Breast epithelium (tissue), 4 donors: ENCODE measurements at regions not wholly inside any gene's neighbourhood (a gene's known extent, or its start where the extent isn't known, plus 50 kb on each side); places are given as distances from the start of the nearest gene placed in this dataset.

Experiments
- DNase-seq, 2 donors: peaks; one replicate each; pipeline ENCODE4 v3.0.0-alpha.2; 2019; ENCODE audit warnings: low spot score in 2 of 2
- H3K27ac ChIP-seq, 2 donors: fragments of 200-600 bp; sonication (generic) in 1 of 2; one replicate each; pipeline ENCODE4 v1.5.1; 2016 to 2019; ENCODE audit warnings: mild to moderate bottlenecking in 1 of 2
- H3K27me3 ChIP-seq, 2 donors: fragments of 200-600 bp; sonication (generic) in 1 of 2; one replicate each; pipeline versions ENCODE4 v1.5.1 to v1.6.0; 2017 to 2019; ENCODE audit warnings: control low read depth in 1 of 2, mild to moderate bottlenecking in 1 of 2
- H3K36me3 ChIP-seq: fragments of 200-600 bp; one replicate; pipeline ENCODE4 v1.5.1; 2019
- H3K4me1 ChIP-seq, 2 donors: fragments of 200-600 bp; sonication (generic); one replicate each; pipeline ENCODE4 v1.5.1; 2016 to 2019; ENCODE audit warnings: control low read depth in 1 of 2
- H3K4me3 ChIP-seq, 3 donors: fragments of 200-600 bp; sonication (generic); 1 replicate in 2 of 3; 2 replicates in 1 of 3; pipeline ENCODE4 v1.5.1; 2016 to 2019; ENCODE audit warnings: mild to moderate bottlenecking in 3 of 3, moderate library complexity in 2 of 3
- H3K9me3 ChIP-seq, 2 donors: fragments of 200-600 bp; sonication (generic) in 1 of 2; one replicate each; pipeline ENCODE4 v1.5.1; 2016 to 2019; ENCODE audit warnings: control low read depth in 1 of 2
- CTCF ChIP-seq, 3 donors: fragments of 450-650 bp; IDR thresholded peaks; one replicate each; pipeline ENCODE4 v1.5.1; 2016 to 2017; ENCODE audit warnings: antibody characterized with exemption in 3 of 3, mild to moderate bottlenecking in 3 of 3, moderate library complexity in 3 of 3
- POLR2A ChIP-seq: fragments of 450-650 bp; IDR thresholded peaks from one replicate; pipeline ENCODE4 v1.6.1; 2016; ENCODE audit warnings: antibody characterized with exemption, mild to moderate bottlenecking, moderate library complexity
- POLR2AphosphoS5 ChIP-seq, 3 donors: sonication (generic); formaldehyde crosslinking; IDR thresholded peaks; one replicate each; pipeline ENCODE4 v1.6.1; 2017; ENCODE audit warnings: antibody characterized with exemption in 3 of 3
- intact Hi-C: fragments of 100-400 bp; cut with DNase I; formaldehyde crosslinking; loops from one replicate; pipeline ENCODE4 v1.15.1; 2023; ENCODE audit warnings: low total_unique reads

GRCh38 chr21:35646606-35647005 lies 413.7 kb downstream of the SETD4 start:
- no peak overlapping the region for H3K27ac ChIP-seq
- TF ChIP-seq CTCF (IDR thresholded peaks at IDR 0.05) (no peak), POLR2A (no peak), POLR2AphosphoS5 (IDR thresholded peaks at IDR 0.05) (no peak)
- H3K4me3 ChIP-seq, result no peak overlapping the region
- no peaks in the 10 kb centered on the region for H3K36me3 ChIP-seq
- no peaks in the 10 kb centered on the region for H3K4me1 ChIP-seq
- H3K9me3 ChIP-seq, result no peaks in the 10 kb centered on the region
- H3K27me3 ChIP-seq, result no peaks in the 10 kb centered on the region
- intact Hi-C loops, result no loop called here
- no peak for DNase-seq

GRCh38 chr21:35645991-35646390 lies 414.3 kb downstream of the SETD4 start:
- Histone ChIP-seq H3K4me3 (no peak overlapping the region), H3K36me3 (no peaks in the 10 kb centered on the region), H3K27me3 (no peaks in the 10 kb centered on the region), H3K4me1 (no peaks in the 10 kb centered on the region), H3K27ac (no peak overlapping the region), H3K9me3 (no peaks in the 10 kb centered on the region)
- TF ChIP-seq POLR2A (no peak), CTCF (IDR thresholded peaks at IDR 0.05) (no peak)
- DNase-seq, result no peak
- intact Hi-C loops, result no loop called here

GRCh38 chr21:35644523-35644922 lies 415.8 kb downstream of the SETD4 start:
- H3K36me3 ChIP-seq, result no peaks in the 10 kb centered on the region
- no peaks in the 10 kb centered on the region for H3K9me3 ChIP-seq
- no peak for DNase-seq
- no peak for TF ChIP-seq CTCF (IDR thresholded peaks at IDR 0.05)
- TF ChIP-seq POLR2AphosphoS5 (IDR thresholded peaks at IDR 0.05), result no peak
- TF ChIP-seq POLR2A, result no peak
- intact Hi-C loops, result no loop called here
- H3K4me1 ChIP-seq, result no peaks in the 10 kb centered on the region
- no peak overlapping the region for H3K4me3 ChIP-seq
- no peaks in the 10 kb centered on the region for H3K27me3 ChIP-seq
- H3K27ac ChIP-seq, result no peak overlapping the region

GRCh38 chr21:35643176-35643575 lies 417.1 kb downstream of the SETD4 start:
- Histone ChIP-seq H3K27ac (no peak overlapping the region), H3K4me3 (no peak overlapping the region), H3K27me3 (no peaks in the 10 kb centered on the region), H3K36me3 (no peaks in the 10 kb centered on the region), H3K9me3 (no peaks in the 10 kb centered on the region), H3K4me1 (no peaks in the 10 kb centered on the region)
- intact Hi-C loops, result no loop called here
- TF ChIP-seq POLR2A (no peak), CTCF (IDR thresholded peaks at IDR 0.05) (no peak), POLR2AphosphoS5 (IDR thresholded peaks at IDR 0.05) (no peak)
- DNase-seq, result no peak

GRCh38 chr21:35641271-35642016 lies 418.9 kb downstream of the SETD4 start:
- H3K27ac ChIP-seq, result peak overlapping the region in 1 of 2 donors; percentile 34
- DNase-seq, result no peak
- no peaks in the 10 kb centered on the region for H3K9me3 ChIP-seq
- intact Hi-C loops, result no loop called here
- no peaks in the 10 kb centered on the region for H3K36me3 ChIP-seq
- H3K27me3 ChIP-seq, result no peaks in the 10 kb centered on the region
- no peak overlapping the region for H3K4me3 ChIP-seq
- TF ChIP-seq POLR2A (no peak), CTCF (IDR thresholded peaks at IDR 0.05) (no peak), POLR2AphosphoS5 (IDR thresholded peaks at IDR 0.05) (no peak)
- H3K4me1 ChIP-seq, result no peaks in the 10 kb centered on the region
